Fibroblast of lung (primary cell): ENCODE measurements at regions not wholly inside any gene's neighbourhood (a gene's known extent, or its start where the extent isn't known, plus 50 kb on each side); places are given as distances from the start of the nearest gene placed in this dataset.

ENCODE experiments used
- CTCF ChIP-seq, 2 donors: IDR thresholded peaks in 1 of 2; conservative IDR thresholded peaks in 1 of 2; 1 replicate in 1 of 2; 2 replicates in 1 of 2; pipeline ENCODE4 v1.5.1; 2011 to 2012; ENCODE audit warnings: low read length in 2 of 2, control low read depth in 1 of 2, inconsistent platforms in 1 of 2, low read depth in 1 of 2, mild to moderate bottlenecking in 1 of 2
- EZH2 ChIP-seq: IDR thresholded peaks from 2 replicates; pipeline ENCODE4 v1.5.1; 2012; ENCODE audit warnings: low read length, control low read depth, mild to moderate bottlenecking; ENCODE audit errors: missing control alignments

GRCh38 chr15:53354874-53355273 is 404.6 kb downstream of the WDR72 start:
- TF ChIP-seq CTCF (conservative IDR thresholded peaks at IDR 0.05 in 1 of 2, IDR thresholded peaks at IDR 0.05 in 1 of 2; ENCODE audit: low read depth in 1 of 2, low read length in 2 of 2), result no peak
- TF ChIP-seq EZH2, result no peak
